GM21786 (cell line): ENCODE measurements at regions not wholly inside any gene's neighbourhood (a gene's known extent, or its start where the extent isn't known, plus 50 kb on each side); places are given as distances from the start of the nearest gene placed in this dataset.

ENCODE experiments used
- ATAC-seq: cut with Tn5 transposase; IDR thresholded peaks from one replicate; pipeline ENCODE4 v1.9.1; 2021; ENCODE audit not compliant: unreplicated experiment

DNA sequence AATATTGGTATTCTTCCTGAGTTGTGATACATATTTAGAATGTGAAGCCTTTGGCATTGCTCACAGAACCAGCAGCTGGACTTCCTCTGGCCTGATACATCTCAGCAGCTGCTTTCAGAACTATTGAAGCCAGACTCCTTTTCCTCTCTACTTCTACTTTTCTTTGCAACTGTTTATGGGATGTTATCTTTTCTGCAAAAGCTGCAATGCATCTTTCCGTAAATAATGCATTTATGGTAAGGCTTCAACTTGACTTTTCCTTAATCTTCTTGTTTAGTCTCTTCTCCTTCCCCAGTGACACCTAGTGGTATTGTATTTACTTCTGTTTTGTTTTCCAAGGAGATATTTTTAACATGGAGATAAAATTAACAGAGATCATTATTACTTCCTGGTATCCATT, 1548.7 kb downstream of the PCDH7 start:
- ATAC-seq, result no peak

DNA sequence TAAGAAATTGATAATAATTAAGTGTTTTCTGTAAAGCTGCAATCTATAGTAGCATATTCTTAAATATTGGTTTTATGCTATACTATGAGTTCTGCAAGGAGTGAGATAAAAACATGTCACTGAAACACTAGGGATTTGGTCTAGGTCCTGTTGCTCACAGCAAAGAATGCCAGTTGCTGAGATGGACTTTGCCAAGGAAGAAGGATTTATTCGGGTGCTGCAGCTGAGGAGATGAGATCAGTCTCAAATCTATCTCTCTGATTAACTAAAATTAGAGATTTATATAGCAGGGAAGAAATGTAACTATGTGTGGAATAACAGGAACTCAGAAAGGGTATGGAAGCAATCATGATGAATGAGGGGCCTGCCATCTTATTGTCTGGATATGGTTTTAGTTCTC, 1569.9 kb downstream of the PCDH7 start:
- ATAC-seq, result no peak

DNA sequence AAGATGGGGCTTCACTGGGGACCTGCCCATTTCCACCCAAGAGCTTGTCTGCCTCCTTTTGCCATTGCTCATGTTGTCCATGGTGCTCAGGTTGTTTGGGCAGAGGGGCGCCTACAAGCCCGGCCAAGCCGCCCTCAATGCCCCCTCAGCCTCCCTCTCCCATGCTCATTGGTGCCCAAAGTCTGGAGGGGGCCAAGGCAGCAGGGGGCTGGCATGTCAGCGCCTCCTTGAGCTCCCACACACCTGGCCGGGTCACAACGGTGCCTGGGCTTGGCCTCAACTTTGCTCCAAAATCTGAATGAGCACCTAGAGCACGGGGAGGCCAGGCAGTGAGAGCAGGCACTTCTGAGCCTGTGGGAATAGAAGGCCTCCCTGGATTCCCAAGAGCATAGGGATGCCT, 1598.8 kb downstream of the PCDH7 start:
- ATAC-seq, result no peak

DNA sequence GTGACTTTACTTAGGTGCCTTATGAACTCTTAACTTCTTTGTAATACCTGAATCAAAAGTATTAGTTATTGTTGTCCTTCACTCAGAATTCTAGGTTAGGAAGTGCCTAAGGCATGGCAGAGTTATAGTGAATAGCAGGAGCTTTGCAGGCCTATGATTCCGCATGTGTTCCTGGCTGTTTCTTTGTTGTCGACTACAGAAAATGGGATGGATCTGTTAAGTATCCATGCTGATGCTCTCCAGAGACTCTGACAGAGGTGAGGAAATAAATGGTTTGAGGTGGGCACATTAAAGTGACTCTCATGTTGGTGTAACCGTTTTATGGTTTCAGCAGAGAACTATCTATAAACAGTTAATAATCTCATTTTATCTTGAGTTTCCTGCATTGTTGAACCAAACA, 1601.3 kb downstream of the PCDH7 start:
- no peak for ATAC-seq

DNA sequence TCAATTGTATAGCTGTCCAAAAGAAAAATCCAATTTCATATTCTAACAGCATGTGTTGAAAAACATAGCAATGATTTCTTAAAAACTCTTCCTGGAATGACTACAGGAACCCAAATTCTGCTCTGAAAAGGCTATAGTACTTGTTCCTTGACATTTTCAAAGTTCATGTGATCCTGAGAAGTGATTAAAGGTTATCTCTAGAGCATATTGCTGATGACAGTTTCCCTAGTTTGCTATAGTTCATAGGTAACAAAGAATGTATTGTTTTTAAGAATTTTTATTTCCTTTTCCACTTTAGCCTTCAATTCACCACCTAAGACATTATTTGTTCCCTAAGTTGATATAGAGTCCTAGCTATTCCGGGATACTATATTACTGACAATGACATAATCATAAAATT, 1614.6 kb downstream of the PCDH7 start:
- ATAC-seq, result no peak

DNA sequence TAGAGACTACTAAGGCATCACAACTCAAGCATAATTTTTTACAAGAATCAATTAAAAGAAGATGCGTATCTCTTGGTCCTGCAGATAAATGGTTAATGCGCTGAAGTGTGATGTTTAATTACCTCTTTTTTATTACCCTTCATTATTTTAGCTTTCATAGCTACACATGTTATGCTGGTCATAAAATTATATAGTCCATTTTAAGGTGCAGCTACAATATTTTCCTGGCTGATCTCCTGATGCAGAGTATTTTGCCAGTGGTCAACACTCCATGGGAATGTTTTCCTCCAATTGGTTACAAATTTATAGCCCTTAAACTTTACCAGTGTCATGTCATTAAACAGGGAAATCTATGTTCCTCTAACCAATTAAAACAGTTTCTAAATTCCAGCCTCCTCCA, 1617.2 kb downstream of the PCDH7 start:
- ATAC-seq, result no peak

DNA sequence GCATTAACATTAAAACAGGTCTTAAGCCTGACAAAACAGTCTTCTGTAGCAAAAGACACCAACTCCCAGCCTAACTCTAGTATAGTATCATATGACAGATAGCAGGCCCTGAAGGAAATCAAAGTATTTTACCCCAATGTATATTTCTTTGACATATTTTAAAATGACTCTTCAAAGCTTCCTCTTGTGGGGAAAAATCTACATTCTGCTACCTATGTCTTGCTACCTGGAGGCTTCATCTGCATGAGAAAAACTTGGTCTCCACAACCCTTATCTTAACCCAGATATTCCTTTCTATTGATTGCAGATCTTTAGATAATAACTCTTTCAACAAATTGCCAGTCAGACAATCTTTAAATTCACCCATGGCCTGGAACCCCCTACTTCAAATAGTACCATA, 1620.4 kb downstream of the PCDH7 start:
- no peak for ATAC-seq

DNA sequence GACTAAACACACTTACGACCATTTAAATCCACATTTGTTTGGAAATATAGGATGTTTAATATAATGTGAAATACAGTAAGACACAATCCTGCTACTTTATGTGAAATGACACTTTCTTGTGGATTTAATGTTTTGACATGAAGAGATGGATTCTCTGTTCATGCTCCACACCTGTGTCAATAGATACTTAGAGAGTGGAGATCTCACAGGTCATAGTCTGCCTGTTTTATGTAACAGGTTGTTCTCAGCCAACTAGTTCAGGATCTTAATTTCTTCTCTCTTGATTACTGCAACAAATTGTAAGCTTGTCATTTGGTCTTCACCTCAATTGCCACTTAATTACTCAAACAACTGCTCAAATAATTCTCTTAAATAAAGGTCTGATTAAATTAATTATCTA, 1621.2 kb downstream of the PCDH7 start:
- no peak for ATAC-seq

DNA sequence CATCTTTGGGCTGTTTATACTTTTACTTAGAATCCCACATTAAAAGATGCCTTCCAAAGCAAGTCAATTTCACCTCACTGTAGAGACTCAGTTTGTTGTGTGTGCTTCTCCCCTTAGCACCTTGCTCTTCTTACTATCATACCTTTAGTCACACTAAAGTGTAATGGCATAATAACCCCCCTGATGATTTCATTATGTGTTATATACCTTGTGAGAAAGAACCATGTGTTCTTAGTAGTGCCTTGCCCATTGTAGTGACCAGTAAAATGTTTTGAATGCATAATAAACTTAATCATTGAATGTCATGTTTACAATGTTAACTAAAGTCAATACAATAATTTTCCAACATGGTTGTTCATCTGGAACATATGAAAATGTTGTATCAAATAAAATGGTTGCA, 1621.9 kb downstream of the PCDH7 start:
- ATAC-seq, result no peak

DNA sequence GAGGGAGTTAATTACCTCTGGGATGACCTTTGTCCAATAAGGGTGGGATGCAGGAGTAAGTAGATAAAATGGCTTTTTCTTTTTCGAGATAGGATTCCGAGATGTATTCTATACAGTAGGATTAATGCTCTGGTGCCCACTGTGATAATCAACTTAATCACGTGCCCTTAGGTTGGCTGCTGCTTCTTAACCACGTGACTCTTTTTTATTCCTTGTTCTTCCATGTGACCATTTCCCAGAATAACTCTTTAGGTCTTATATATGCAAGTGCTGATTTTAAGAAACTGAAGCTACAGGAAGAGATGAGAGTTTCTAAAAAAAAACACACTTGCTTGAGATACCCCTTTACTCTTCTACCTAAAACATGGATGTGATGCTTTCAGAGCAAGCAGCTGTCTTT, 1628.9 kb downstream of the PCDH7 start:
- ATAC-seq, result no peak

DNA sequence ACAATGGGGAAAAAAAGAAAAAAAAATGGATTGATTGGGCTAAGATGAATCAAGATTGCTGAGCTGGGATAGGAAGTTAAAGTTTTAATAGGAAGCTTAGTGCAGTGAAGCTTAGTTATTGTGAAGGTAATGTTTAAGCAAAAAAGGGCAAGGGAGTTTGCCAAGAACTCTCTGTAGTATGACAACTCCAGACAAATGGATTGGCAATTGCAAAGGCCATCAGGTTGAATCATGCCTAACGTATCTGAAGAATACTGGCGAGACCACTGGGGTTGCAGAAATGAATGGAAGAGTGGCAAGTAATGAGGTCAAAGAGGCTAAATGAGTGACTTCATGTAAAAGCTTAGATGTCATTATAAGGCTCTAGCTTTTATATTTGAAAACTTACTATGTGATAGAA, 1654.0 kb downstream of the PCDH7 start:
- ATAC-seq, result no peak

DNA sequence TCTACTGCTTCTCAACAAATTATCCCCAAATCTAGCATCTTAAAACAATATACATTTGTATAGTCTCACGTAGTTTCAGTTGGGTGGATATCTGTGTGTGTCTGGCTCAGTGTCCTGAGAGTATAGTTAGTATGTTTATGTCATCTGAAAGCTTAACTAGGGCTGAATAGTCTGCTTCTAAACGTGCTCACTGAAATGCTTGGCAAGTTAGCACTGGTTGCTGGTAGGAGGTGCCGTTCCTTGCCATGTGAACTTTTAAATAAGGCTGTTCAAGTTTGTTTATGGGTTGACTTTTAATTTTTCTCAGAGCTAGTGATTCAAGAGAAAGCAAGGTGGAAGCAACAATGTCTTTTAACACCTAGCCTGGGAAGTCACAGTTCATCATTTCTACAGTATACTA, 1673.6 kb downstream of the PCDH7 start:
- no peak for ATAC-seq

DNA sequence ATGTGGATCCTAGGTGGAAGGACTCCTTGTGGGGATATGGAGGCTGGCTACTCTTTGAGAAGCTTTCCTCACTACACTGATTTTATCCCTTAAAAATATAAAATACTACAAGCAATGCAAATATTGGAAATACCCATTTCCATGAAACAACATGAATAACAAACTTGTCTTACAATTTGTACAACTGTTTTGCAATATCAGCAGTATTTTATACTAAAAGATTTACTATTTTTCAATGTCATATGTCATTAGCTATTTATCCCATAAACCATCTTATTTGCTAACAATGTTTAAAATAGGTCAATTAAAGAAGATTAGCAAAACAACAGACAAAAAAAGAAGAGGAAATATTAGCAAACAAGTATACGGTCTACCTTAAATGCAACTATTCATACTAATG, 1674.1 kb downstream of the PCDH7 start:
- ATAC-seq, result no peak

DNA sequence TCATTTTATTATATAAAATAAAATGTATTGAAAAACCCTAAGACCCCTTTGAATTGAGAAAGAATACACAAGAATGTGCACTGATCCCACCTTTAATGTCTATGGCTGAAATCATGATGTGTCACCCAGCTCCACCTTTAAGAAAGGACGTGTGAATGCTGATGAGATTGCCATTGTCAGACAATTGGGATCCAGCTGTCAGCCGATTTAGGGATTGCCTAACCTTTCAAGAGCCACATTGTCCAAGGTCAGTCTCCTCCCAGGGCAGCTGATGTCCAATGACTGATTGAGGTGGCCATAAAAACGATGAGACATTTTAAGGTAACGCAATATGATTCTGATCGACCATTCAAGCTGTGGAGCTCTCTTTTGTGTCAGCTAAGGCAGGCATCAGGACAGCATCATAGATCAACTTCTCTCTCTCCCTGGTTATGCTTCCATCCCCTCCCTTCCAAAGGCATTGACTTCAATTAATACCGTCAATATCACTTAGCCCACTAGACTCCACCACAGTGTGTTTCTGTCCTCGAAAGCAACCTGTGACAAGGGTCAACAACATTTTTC, 1676.4 kb downstream of the PCDH7 start:
- ATAC-seq, result no peak

DNA sequence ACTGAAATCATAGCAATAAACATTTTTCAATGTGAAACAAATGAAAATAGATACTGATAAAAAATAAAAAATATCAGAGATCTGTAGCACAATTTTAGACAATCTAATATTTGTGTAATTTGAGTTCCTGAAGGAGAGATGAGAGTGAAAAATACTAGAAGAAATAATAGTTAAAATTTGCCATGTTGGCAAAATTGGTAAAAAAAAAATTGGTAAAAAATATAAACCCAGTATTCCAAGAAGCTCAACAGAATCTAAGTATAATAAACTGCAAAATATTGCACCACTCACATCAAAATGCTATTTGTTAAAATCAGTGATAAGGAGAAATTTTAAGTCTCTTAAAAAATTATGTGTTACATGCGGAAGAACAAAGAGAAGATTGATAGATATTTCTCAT, 1680.7 kb downstream of the PCDH7 start:
- ATAC-seq, result no peak

DNA sequence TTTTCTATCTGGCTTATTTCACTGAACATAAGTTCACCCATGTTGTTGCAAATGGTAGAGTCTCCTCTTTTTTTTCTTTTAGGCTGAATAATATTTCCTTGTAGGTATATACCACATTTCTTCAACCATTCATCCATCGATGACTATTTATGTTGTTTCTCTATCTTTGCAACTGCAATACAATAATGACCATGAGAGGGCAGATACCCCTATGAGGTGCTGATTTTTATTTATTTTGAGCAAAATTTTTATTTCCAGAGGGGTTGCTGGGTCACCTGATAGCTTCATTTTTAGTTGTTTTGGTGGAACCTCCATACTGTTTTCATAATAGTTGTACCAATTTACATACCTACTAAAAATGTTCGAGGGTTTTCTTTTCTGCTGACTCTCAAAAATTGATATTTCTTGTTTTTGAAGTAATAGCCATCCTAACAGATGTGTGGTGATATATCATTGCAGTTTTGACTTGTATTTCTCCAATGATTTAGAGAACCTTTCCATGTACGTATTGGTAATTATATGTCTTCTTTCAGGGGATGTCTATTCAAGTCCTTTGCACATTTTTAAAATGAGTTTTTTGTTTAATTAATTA, 1697.0 kb downstream of the PCDH7 start:
- no peak for ATAC-seq

DNA sequence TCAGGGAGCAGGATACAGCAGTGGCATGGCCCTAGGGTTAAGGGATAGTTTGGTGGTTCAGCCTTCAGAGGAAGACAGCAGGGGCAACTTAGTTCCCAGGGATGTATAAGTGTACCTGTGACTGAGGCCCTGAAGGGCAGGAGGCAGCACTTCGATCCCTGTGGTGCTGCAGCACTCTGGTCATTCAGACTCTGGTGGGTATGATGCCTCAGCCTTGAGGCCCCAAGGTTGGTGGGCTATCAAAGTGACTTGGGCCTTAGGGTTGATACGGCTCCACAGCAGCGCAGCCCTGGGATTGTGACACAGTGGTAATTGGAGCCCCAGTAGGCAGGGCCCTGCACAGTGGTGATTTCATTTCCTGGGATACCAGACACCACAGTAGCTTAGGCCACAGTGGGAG, 1703.1 kb downstream of the PCDH7 start:
- no peak for ATAC-seq

DNA sequence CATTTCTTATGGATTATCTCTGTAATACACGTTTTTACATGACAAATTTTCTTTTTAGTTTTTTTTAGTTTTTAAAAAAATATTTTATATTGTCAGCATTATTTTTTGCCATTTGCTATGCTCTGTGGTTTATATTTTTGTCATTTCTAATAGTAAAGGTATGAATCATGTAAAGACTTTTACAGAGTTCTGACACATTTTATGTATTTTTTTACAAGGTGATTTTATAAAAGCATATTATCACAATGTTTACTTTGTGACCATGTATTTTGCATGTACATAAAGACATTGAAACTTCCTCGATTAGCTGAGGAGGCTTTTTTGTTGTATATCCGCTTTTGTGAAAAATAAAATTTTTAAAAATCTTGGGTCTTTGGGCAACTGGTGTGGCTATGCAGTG, 1705.1 kb downstream of the PCDH7 start:
- ATAC-seq, result no peak

DNA sequence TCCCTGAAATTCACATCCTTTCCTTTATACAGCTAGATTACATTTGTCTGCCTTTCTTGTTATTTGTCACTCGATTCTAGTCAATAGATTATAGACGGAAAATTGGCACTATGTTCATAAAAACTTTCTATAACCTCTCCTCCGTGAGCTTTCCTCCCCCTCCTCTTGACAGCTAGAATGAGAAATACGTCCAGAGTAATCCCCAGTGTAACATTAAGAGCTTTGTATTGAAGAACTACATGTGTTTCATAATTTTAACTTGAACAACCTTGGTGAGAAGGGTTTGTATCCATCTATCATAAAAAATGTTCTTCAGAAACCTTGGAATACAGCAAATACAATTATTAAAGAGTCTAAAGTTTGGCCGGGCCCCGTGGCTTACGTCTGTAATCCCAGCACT, 1707.4 kb downstream of the PCDH7 start:
- no peak for ATAC-seq

DNA sequence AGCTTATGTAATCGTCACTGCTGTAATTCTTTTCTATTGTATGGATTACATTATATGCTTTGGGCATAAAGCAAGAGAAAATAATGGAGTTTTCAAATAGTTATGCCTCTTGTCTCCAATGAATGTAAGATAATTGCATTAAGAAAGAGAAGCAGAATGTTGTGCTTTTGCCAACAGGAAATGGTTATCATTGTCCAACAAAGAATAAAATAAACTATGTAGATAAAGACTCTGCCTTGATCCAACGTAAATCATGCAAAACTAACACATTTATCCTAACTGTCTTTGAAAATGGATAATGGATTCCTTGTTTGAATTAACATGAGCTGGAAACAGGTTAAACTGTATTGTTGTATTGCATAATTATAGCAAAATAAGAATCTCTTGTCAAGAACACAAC, 1709.0 kb downstream of the PCDH7 start:
- no peak for ATAC-seq

DNA sequence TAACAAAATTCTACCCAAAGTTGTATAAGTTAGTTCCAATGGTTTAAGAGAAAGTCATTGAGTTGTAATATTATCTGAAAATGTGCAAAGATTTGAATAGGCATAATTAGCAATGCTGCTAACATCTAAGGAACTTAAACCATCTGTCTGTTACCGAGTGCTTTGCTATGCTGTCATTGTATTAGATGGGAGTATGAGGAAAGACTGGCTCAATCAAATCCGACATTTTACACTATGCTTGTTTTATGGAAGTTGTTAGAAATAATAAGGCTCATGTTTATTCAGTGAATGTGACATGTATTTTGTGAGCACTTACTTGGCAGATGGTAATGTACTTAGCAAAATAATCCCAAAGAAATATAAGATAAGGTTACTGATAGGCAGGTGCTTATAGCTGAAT, 1715.1 kb downstream of the PCDH7 start:
- ATAC-seq, result no peak

DNA sequence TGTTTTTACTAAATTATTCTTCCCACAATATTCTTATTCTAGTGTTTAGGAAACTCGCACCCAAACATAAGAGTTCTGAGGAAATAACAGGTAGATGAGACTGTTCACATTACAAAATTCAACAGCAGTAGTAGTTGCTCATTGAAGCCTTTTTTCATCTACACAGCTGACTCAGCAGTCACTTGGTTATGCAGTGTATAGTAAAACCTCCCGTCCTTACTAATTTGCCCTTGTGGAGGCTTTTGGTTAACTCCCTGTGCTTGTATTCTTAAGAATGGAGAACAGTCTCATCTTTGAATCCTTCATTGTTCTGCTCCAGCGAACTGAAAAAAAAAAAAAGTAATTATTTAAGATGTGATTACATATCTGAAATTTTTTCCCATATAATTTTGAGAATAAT, 1716.6 kb downstream of the PCDH7 start:
- no peak for ATAC-seq

DNA sequence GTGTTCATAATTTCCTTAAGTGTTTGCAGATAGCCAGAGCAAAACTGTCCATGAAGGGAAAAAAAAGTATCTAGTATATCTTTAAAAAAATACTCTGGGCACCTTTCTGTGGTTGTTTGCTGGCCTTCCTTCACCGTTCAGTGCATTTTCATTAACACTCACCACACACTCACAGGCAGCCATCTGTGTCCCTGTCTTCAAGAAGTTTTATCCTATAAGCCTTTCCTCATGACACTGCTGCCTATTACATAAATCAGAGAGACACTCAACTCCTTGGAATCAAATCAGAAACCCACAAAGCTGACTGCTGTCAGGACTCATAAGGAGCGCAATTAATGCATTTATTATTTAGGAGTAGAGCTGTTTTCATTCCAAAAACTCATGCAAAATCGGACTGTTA, 1720.2 kb downstream of the PCDH7 start:
- ATAC-seq, result no peak

DNA sequence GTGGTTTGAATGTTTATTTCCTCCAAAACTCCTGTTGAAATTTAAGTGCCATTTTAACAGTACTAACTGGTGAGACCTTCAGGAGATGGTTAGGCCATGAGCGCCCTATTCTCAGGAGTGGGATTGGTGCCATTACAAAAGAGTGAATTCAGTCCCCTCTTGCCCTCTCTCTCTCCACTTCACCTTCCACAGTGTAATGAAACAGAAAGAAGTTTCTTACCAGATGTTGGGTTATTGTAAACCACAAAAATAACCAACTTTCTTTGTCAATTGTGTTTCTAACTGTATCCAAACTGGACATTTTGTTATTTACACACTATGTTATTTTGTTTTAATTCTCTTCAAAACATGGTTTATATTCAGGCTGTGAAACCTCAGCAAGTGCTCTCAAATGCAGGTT, 1734.3 kb downstream of the PCDH7 start:
- ATAC-seq, result no peak
